ENCODE measurements at regions not wholly inside any gene's neighbourhood (a gene's known extent, or its start where the extent isn't known, plus 50 kb on each side); places are given as distances from the start of the nearest gene placed in this dataset.

DNA sequence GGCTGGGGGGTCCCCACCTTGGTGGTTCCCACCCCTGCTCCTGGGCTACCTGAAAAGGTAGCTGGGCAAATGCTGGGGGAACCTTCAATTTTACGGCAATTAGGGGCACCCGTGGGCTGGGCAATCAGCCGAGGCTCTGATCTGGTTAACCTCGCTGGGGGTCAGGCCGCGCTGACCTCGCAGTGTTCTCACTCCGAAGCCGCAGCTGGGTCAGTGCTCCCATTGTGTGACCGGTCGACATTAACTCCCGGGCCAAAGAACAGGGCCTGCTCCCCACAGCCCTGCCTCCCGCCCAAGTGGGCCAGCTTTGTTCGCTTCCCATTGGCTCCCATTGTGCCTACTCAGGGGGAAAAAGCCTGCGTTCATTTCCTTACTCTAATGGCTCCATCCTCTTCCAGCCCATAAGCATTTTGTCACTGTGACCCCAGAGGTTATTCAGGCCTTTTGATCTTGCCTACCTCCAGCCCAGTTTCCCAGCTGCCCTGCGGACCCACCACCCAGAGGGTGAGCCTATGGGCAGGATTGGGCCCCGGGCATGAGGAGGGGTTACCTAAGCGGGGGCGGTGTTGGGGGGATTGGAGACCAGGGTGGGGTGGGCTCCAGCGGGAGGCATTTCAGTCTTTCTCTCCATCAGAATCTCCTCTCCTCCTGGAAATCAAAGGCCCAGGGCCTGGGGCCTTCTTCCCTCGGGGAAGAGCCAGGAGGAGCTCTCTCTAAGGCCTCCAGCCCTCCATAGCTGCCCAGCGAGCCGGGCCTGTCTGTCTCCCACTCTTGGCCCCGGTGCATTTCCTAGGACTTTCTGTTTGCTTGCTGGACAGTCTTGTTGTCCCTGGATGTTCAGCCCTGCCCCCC, 90.1 kb downstream of the MYCN start:
- TF ChIP-seq CTCF (conservative IDR thresholded peaks at IDR 0.05 in 1 of 2, IDR thresholded peaks at IDR 0.05 in 1 of 2; ENCODE audit: extremely low read depth in 1 of 2, insufficient read depth in 1 of 2, low read depth in 1 of 2, low read length in 2 of 2): no peak
- no peak for TF ChIP-seq EZH2 (IDR thresholded peaks at IDR 0.05; ENCODE audit: borderline replicate concordance, low read length)
